22Rv1 (cell line): ENCODE measurements at regions not wholly inside any gene's neighbourhood (a gene's known extent, or its start where the extent isn't known, plus 50 kb on each side); places are given as distances from the start of the nearest gene placed in this dataset.

Source experiments
- H3K27ac ChIP-seq: fragments of 450-650 bp; 2 replicates; pipeline ENCODE4 v1.5.1; 2017
- CTCF ChIP-seq: fragments of 450-650 bp; IDR thresholded peaks from 2 replicates; pipeline ENCODE4 v1.5.1; 2017; ENCODE audit warnings: mild to moderate bottlenecking
- ZFX ChIP-seq: fragments of 450-650 bp; IDR thresholded peaks from 2 replicates; pipeline ENCODE4 v1.6.1; 2017; ENCODE audit warnings: antibody characterized with exemption, borderline replicate concordance

GRCh38 chr16:7221157-7221556, 111.5 kb upstream of the RBFOX1 start:
- TF ChIP-seq ZFX (no peak), CTCF (no peak)
- H3K27ac ChIP-seq: no peak overlapping the region

DNA sequence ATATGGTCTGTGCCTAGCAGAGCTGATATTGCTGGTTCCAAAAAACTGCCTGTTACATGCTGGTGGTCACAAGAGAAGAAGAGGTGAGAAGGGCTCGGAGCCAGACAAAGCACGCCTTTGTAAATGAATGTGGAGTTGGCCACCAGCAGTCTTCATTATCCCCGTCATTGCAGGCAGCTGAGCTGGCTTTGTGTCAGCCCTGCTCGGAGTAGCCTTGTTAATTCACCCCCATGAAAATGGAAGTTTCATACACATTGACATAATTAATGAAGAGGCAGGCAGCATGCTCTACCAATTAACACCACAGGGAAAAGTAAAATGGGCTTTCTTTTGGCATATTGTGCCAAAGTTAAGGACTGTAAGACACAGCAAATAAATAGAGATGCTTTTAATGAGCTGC, 113.7 kb upstream of the RBFOX1 start:
- TF ChIP-seq CTCF: no peak
- no peak for TF ChIP-seq ZFX
- no peak overlapping the region for H3K27ac ChIP-seq

DNA sequence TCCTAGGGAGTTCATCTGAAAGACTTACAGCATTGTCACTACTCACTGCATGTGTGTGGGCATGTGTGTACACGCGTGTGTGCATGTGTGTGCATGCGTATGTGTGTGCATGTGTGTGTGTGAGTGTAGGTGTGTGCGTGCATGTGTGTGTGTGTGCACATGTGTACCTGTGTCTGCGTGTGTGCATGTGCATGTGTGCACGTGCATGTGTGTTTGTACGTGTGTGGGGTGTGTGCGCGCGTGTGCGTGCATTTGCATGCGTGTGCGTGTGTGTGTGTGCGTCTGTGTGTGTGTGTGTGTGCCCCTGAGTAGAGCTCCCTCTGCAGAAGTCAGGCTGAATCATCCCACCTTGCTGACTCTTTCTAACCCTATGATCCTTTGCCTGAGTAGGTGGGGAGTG, 114.8 kb upstream of the RBFOX1 start:
- no peak for TF ChIP-seq CTCF
- H3K27ac ChIP-seq: no peak overlapping the region

- H3K27ac ChIP-seq: no peak overlapping the region
- TF ChIP-seq ZFX (no peak), CTCF (no peak)
Observed at GRCh38 chr16:7216719-7217118, 115.9 kb upstream of the RBFOX1 start.

DNA sequence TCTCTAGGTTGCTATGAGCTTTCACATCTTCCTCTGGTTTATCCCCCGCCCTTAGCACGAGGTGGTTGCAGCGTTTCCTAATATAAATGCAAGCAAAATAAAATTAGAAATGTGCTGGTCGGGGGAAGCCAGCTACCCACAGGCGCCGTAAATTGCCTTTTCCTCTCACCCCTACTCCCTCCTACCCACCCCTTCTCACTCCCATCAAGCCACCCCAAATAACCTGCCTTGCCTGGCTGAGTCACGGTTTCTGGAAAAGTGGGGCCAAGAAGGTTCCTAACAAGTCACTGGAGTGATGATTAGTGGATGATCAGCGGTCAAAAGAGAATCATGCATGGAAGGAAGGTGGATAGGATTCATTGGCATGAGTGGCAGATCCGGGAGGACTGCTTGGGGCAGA, 120.9 kb upstream of the RBFOX1 start:
- H3K27ac ChIP-seq: no peak overlapping the region
- no peak for TF ChIP-seq CTCF
- TF ChIP-seq ZFX: no peak

GRCh38 chr16:7209598-7209997, 123.0 kb upstream of the RBFOX1 start:
- TF ChIP-seq CTCF (no peak), ZFX (no peak)
- no peak overlapping the region for H3K27ac ChIP-seq

DNA sequence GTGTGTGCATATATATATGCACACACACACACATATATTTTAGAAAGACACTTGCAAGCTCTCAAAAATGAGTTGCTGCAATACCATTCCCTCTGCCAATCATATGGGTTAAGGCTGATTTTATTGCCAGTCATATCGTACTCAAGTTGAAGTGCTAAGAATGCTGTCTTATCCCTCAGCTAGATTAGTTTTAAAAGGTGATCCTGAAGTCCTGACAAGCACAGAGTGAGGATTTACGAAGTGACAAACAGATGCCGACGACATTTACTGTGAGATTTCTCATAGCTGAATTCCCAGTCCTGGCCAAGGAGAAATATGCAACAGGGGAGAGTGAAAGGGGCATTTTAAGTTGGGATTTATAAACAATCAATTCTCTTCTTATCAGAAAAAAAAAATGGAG, 126.2 kb upstream of the RBFOX1 start:
- H3K27ac ChIP-seq: no peak overlapping the region
- TF ChIP-seq CTCF (no peak), ZFX (no peak)
